ENCODE measurements at regions not wholly inside any gene's neighbourhood (a gene's known extent, or its start where the extent isn't known, plus 50 kb on each side); places are given as distances from the start of the nearest gene placed in this dataset.

DNA sequence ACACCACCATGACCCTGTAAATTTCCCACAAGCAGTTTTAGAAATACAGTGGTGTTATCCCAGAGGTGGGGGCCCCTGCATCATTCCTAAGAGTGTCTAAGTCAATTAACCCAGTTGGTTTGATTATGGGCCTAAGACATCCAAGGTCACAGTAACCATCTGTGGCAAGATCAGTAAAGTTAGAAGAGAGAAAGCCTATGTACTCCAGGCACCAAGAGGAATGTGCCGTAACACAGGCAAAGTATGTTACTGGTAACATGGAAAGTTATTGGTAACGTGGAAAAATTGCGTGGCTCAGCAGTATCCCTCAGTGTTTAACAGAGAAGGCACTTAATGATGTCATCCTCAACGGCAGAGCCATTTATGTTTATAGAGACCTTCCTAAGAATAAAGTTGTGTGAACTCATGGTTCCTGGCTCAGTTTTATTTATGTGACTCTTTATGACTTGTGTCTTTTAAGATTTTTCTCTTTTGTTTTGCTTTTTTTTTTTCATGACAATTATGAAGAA is 144.1 kb upstream of the RASGRP1 start:
- DNase-seq (ENCODE audit: low read depth in 1 of 2, low spot score in 1 of 2), result peak in 1 of 2 experiments; percentile 62
- in situ Hi-C loops (cut with HindIII; ENCODE audit: low pct_unique_long_range_greater_than_20kb, low sequenced_read_pairs), result no loop called here
- no peak for TF ChIP-seq JUND (IDR thresholded peaks at IDR 0.05; ENCODE audit: low read depth)

DNA sequence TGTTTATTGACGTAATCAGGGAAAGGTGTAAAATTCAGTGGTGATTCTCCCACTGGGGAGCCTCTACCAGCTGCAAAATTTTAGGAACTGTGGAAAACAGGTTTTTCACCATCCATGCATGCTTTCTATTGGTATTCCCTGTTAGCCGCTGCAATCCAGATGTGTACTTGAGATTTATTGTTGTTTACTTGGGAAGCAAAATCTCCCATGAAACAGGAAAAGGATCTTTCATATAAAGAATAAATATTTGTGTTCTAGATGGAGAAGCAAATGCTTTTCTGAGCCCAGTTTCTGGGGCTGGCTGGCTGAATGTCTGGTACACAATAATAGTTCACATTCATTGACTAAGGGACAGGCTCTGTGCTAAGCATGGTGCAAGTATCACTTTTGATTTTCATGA is 144.6 kb upstream of the RASGRP1 start:
- TF ChIP-seq JUND (IDR thresholded peaks at IDR 0.05; ENCODE audit: low read depth), result no peak
- in situ Hi-C loops (cut with HindIII; ENCODE audit: low pct_unique_long_range_greater_than_20kb, low sequenced_read_pairs), result no loop called here
- DNase-seq (ENCODE audit: low read depth in 1 of 2, low spot score in 1 of 2), result peak in 1 of 2 experiments; percentile 42

DNA sequence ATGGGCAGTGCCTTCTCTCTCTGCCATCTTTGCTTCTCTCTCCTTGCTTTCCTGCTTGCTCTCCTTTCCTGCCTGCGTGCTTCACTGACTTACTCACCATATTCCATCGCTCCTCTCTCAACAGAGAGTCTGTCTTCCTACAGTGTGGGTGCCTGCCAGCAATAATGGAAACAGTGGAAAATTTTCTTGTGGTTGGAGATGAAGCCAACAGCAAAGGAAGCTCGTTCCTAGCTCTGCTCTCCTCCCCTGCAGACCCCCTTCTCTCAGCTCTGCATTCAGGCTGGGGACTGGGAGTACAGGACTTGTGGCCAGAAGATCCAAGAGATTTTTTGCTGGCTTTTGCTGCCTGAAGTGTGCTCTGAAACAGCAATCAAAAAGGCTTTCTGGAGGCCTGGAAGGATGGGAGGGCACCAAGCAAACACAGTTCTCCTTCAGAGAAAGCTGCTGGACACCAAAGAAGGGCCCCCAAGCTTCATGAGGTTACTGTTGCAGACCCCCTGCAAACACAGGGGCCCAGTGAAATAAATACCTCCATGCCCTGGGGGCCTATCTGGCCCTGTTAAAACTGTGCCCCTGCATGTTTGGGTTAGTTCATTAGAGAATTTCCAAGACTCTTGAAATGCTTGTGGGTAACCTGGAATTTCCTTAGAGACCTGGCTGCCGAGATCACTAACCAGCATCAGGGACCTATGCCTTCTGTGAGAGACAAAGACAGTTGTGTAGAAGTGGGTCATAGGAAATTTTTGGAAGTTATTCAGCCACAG is 149.9 kb upstream of the RASGRP1 start:
- DNase-seq (ENCODE audit: low read depth in 1 of 2, low spot score in 1 of 2), result no peak
- in situ Hi-C loops (cut with HindIII; ENCODE audit: low pct_unique_long_range_greater_than_20kb, low sequenced_read_pairs), result no loop called here
- no peak for TF ChIP-seq JUND (IDR thresholded peaks at IDR 0.05; ENCODE audit: low read depth)

DNA sequence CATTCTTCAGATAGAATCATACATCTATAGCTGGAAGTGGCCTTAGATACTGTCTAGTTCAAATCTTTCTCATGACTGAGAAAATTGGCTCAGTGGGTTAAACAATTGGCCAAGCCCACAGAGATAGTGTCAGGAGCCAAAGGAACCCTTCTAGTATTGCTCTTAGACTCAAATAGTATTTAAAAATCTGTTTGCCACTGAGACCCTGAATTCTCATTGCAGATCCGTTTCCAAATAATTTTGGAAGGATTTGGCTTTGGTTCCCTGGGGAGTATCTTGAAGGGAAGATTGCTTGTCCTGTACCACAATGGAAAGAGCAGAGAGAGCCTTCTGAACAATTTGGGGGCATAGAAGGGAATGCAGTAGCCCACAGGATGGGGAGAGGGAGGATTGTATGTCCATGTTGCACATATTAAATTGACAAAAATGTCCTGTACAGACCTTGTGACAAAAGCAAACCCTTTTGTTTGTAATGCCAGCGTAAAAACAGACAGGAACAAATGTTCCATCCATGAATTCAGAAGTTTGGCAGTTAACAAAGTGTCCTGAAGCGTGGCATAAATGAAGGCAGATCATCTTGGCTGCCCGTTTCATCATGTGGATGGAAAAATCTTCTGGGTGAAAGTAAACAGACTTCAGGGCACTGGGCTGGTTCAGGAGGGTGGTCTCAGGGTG is 156.4 kb upstream of the RASGRP1 start:
- in situ Hi-C loops (cut with HindIII; ENCODE audit: low pct_unique_long_range_greater_than_20kb, low sequenced_read_pairs), result no loop called here
- no peak for TF ChIP-seq JUND (IDR thresholded peaks at IDR 0.05; ENCODE audit: low read depth)
- DNase-seq (ENCODE audit: low read depth in 1 of 2, low spot score in 1 of 2), result no peak

DNA sequence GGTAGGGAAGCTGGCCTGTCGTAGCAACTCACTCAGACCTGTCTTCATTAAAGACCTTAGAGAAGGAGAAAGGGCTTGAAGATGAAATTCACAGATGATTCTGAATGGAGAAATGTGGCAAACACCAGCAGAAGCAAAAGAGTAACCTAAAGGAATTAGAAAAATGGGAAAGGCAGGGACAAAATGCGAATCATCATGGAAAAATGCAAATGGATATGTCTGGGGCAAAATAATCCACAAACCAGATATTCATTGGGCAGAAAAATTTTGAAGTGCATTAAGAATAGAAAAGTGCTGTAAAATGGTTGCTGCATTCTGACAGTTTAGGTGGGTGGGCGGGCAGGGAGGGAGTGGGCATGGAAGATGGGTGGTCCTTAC is 156.9 kb upstream of the RASGRP1 start:
- in situ Hi-C loops (cut with HindIII; ENCODE audit: low pct_unique_long_range_greater_than_20kb, low sequenced_read_pairs), result no loop called here

DNA sequence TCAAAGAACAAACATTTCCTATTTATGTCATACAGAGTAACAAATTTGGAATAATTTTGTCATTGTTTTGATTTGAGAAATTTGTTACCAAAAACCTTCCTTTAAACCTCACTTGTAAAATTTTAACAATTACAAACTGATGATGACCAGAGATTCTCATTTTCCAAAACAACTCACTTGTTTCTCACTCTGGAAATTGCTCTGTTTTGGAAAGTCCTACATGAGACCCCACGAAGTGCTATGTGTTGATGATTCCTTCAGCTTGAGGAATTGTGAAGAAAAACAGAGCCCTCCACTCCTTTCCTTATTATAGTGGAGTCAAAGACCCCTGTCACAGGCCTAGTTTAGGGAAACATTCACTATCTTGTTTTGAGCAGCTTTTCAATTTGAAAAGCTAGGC is 157.6 kb upstream of the RASGRP1 start:
- TF ChIP-seq JUND (IDR thresholded peaks at IDR 0.05; ENCODE audit: low read depth), result no peak
- no peak for DNase-seq (ENCODE audit: low read depth in 1 of 2, low spot score in 1 of 2)
- in situ Hi-C loops (cut with HindIII; ENCODE audit: low pct_unique_long_range_greater_than_20kb, low sequenced_read_pairs), result no loop called here

More for the DNA sequence above, 156.9 kb upstream of the RASGRP1 start:
- no peak for TF ChIP-seq JUND (IDR thresholded peaks at IDR 0.05; ENCODE audit: low read depth)
- no peak for DNase-seq (ENCODE audit: low read depth in 1 of 2, low spot score in 1 of 2)

DNA sequence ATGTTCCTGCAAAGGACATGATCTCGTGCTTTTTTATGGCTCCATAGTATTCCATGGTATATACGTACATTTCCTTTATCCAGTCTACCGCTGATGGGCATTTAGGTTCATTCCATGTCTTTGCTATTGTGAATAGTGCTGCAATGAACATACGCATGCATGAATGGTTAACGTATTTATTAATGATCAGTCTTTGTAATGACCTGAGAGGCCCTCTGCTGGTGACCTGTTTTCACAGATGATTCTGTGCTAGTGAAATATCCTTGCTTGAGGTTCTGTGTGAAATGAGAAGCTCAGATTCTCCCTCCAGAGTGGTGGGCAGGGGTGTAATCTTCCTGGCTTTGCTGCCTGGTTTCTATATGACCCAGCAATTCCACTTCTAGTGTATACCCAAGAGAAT is 160.2 kb upstream of the RASGRP1 start:
- in situ Hi-C loops (cut with HindIII; ENCODE audit: low pct_unique_long_range_greater_than_20kb, low sequenced_read_pairs), result no loop called here
- no peak for DNase-seq (ENCODE audit: low read depth in 1 of 2, low spot score in 1 of 2)
- TF ChIP-seq JUND (IDR thresholded peaks at IDR 0.05; ENCODE audit: low read depth), result no peak

DNA sequence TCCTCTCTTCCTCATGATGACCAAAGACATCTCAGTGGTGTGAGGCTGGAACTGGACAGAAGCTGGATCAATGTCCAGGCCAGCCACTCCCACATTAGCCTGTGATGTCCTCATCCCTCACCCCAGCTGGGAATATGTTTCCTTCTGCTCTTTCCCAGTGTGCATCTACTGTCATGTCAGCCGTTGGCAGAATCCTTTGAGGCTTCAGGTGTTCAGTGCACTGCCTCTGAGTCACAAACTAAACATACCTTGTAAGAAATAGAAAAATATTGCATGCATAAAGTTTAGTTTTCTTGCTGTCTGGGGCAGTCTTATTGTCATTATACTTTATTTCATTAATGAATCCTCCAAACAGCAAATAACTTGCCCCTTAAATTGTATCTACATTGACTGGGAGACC is 161.6 kb upstream of the RASGRP1 start:
- TF ChIP-seq JUND (IDR thresholded peaks at IDR 0.05; ENCODE audit: low read depth), result no peak
- in situ Hi-C loops (cut with HindIII; ENCODE audit: low pct_unique_long_range_greater_than_20kb, low sequenced_read_pairs), result no loop called here
- DNase-seq (ENCODE audit: low read depth in 1 of 2, low spot score in 1 of 2), result no peak

DNA sequence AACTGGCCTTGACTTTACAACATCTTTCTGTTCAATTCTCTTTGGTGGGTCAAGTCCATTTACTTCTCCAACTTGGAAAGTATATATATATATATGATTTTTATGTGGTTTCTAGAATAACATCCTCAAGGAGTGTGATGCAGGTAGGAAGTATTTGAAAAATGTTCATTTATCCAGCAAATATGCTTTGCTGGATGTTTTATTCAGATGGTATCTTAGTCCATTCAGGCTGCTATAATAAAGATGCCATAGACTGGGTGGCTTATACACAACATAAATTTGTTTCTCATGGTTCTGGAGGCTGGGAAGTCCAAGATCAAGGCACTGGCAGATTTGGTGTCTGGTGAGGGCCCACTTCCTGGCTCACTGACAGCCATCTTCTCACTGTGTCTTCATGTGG is 168.7 kb upstream of the RASGRP1 start:
- in situ Hi-C loops (cut with HindIII; ENCODE audit: low pct_unique_long_range_greater_than_20kb, low sequenced_read_pairs), result no loop called here
- TF ChIP-seq JUND (IDR thresholded peaks at IDR 0.05; ENCODE audit: low read depth), result no peak
- DNase-seq (ENCODE audit: low read depth in 1 of 2, low spot score in 1 of 2), result no peak

DNA sequence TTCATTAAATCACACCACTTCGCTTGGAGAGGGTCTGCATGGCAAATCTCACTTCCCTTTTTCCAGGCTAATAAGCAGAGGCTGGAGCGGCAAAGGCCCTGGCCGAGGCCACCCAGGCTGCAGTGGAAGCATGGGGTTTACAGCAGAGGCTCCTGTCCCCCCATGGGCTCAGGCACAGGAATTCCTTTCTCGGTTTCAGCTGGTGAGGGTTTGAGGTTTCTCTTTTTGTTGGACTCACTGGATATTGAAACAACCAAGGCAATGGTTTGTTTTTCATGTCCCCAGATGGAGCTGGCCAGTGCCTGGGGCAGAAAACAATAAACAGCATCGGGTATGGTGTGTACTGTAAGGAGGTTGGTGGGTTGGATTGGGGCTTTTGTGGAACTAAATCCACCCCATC is 175.6 kb upstream of the RASGRP1 start:
- in situ Hi-C loops (cut with HindIII; ENCODE audit: low pct_unique_long_range_greater_than_20kb, low sequenced_read_pairs), result no loop called here
- TF ChIP-seq JUND (IDR thresholded peaks at IDR 0.05; ENCODE audit: low read depth), result no peak
- no peak for DNase-seq (ENCODE audit: low read depth in 1 of 2, low spot score in 1 of 2)

DNA sequence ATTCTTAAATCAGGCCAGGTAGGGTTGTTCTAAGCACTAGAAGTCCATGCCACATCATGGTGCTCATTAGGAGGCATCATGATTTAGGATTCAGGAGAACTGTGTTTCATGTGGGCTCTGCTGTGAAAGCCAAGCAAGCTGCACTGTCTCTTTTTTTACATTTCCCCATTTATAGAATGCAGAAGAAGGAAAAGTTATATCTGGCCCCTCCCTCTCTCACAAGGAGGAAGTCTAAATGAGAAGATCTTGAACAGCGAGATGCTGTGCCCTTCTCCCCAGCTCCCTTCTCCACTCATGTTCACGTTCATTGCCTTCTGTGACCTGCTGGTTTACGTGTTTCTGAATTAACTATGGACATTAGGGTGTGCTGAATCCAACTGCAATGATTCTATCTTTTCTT is 178.5 kb upstream of the RASGRP1 start:
- TF ChIP-seq JUND (IDR thresholded peaks at IDR 0.05; ENCODE audit: low read depth), result no peak
- in situ Hi-C loops (cut with HindIII; ENCODE audit: low pct_unique_long_range_greater_than_20kb, low sequenced_read_pairs), result no loop called here
- DNase-seq (ENCODE audit: low read depth in 1 of 2, low spot score in 1 of 2), result no peak

DNA sequence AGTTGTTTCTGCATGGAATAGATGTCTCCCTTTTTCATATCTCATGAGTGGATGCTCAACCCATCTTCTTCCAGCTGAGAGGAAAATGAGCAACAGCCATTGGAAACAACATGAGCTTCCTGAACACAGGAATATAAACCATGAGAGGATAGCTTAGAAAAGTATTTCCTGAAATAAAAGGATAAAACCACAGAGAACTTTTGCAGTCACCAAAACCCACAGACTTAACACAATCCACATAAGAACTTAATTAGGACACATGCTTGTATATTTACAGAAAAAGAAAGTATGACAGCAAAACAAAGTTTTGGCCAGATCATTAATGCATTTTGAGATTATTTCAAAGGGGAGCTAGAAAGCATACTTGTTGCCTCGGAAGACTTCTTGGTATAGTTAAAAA is 180.5 kb upstream of the RASGRP1 start:
- no peak for DNase-seq (ENCODE audit: low read depth in 1 of 2, low spot score in 1 of 2)
- no peak for TF ChIP-seq JUND (IDR thresholded peaks at IDR 0.05; ENCODE audit: low read depth)
- in situ Hi-C loops (cut with HindIII; ENCODE audit: low pct_unique_long_range_greater_than_20kb, low sequenced_read_pairs), result no loop called here

DNA sequence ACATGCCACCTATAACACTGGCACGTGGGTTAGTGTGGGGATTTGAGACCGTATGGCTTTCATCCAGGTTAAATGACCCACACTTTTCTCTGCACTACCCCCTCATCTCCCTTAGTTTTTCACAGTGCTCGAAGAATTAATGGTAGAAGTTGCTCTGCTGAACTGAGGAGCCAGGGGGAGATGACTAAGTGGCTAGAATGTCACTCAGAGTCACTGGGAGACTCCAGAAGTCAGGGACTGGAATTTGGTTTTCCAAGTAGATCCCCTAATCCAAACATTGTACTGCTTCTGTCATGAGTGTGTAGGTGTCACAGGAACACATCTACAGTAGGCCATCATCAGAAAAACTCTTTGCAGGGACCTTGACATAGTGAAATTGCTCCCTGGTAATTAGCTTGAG is 181.0 kb upstream of the RASGRP1 start:
- TF ChIP-seq JUND (IDR thresholded peaks at IDR 0.05; ENCODE audit: low read depth), result no peak
- in situ Hi-C loops (cut with HindIII; ENCODE audit: low pct_unique_long_range_greater_than_20kb, low sequenced_read_pairs), result no loop called here
- no peak for DNase-seq (ENCODE audit: low read depth in 1 of 2, low spot score in 1 of 2)
